IMR-90 (cell line): ENCODE measurements at regions not wholly inside any gene's neighbourhood (a gene's known extent, or its start where the extent isn't known, plus 50 kb on each side); places are given as distances from the start of the nearest gene placed in this dataset.

Source experiments
- ATAC-seq: fragments of 200-7000 bp; cut with Tn5 transposase; 2 replicates; pipeline ENCODE4 v1.9.1; 2020; ENCODE audit warnings: low read depth, mild to moderate bottlenecking, moderate library complexity
- BruUV-seq: library from RNA; stranded (reverse); fragments of 400-500 nt; replicated peaks from 2 replicates; lab custom pipeline; 2021; lab: Mats Ljungman, UMichigan
- CTCF ChIA-PET: fragments of 300-600 bp; formaldehyde crosslinking; extraction: SDS; loops from one replicate; lab custom pipeline; 2021; ENCODE audit warnings: antibody characterized with exemption; lab: Yijun Ruan, JAX
- POLR2A ChIA-PET: fragments of 300-600 bp; sonication (Branson Sonifier 250); formaldehyde crosslinking; loops from one replicate; lab custom pipeline; 2022; ENCODE audit warnings: antibody characterized with exemption; ENCODE audit not compliant: unreplicated experiment; lab: Charles Lee
- DNase-seq: peaks from one replicate; pipeline ENCODE4 v3.0.0; 2013
- H2AFZ ChIP-seq: replicated peaks from 2 replicates; pipeline ENCODE3; 2013; ENCODE audit warnings: low read length, mild to moderate bottlenecking; ENCODE audit not compliant: poor library complexity
- H2AK5ac ChIP-seq: 2 replicates; pipeline ENCODE4 v1.6.1; 2013; ENCODE audit warnings: low read depth, low read length, inconsistent platforms
- H2AK9ac ChIP-seq: replicated peaks from 2 replicates; pipeline ENCODE3; 2013; ENCODE audit warnings: mild to moderate bottlenecking, low read depth, low read length, moderate library complexity; ENCODE audit not compliant: poor library complexity
- H2BK120ac ChIP-seq: 2 replicates; pipeline ENCODE4 v1.6.1; 2013; ENCODE audit warnings: low read depth, low read length, inconsistent platforms
- H2BK15ac ChIP-seq: 3 replicates; pipeline ENCODE4 v1.6.1; 2013; ENCODE audit warnings: low read depth, low read length, inconsistent platforms
- H2BK20ac ChIP-seq: 2 replicates; pipeline ENCODE4 v1.6.1; 2013; ENCODE audit warnings: low read depth, mild to moderate bottlenecking, inconsistent platforms, low read length, moderate library complexity
- H2BK5ac ChIP-seq: 2 replicates; pipeline ENCODE4 v1.6.1; 2013; ENCODE audit warnings: mild to moderate bottlenecking, low read depth, low read length, inconsistent platforms; ENCODE audit not compliant: poor library complexity, severe bottlenecking
- H3K14ac ChIP-seq: replicated peaks from 2 replicates; pipeline ENCODE4 v1.6.1; 2013; ENCODE audit warnings: low read depth, low read length, inconsistent platforms
- H3K18ac ChIP-seq: 2 replicates; pipeline ENCODE4 v1.6.1; 2013; ENCODE audit warnings: low read depth, low read length, control low read depth
- H3K23ac ChIP-seq: 2 replicates; pipeline ENCODE4 v1.6.1; 2013; ENCODE audit warnings: low read depth, low read length, inconsistent platforms
- H3K27ac ChIP-seq: 2 replicates; pipeline ENCODE4 v1.5.1; 2013; ENCODE audit warnings: mild to moderate bottlenecking, control low read depth, low read length; ENCODE audit not compliant: insufficient read depth
- H3K27me3 ChIP-seq: 2 replicates; pipeline ENCODE4 v1.6.1; 2013; ENCODE audit warnings: low read length; ENCODE audit not compliant: control insufficient read depth, insufficient read depth
- H3K36me3 ChIP-seq: 2 replicates; pipeline ENCODE4 v1.6.1; 2013; ENCODE audit warnings: low read length, mixed read lengths; ENCODE audit not compliant: control insufficient read depth, insufficient read depth
- H3K4ac ChIP-seq: 2 replicates; pipeline ENCODE4 v1.6.1; 2013; ENCODE audit warnings: low read depth, low read length, inconsistent platforms
- H3K4me1 ChIP-seq: 2 replicates; pipeline ENCODE4 v1.6.1; 2013; ENCODE audit warnings: low read length, mixed read lengths; ENCODE audit not compliant: control insufficient read depth, insufficient read depth
- H3K4me2 ChIP-seq: 2 replicates; pipeline ENCODE4 v1.6.1; 2013; ENCODE audit warnings: low read depth, mild to moderate bottlenecking, control low read depth, low read length, moderate library complexity
- H3K4me3 ChIP-seq: 2 replicates; pipeline ENCODE4 v1.5.1; 2013; ENCODE audit warnings: low read depth, mild to moderate bottlenecking, control low read depth, low read length, moderate library complexity; ENCODE audit not compliant: insufficient read depth
- H3K56ac ChIP-seq: 2 replicates; pipeline ENCODE4 v1.6.1; 2013; ENCODE audit warnings: low read length, inconsistent platforms; ENCODE audit not compliant: insufficient read depth; ENCODE audit errors: extremely low read depth
- H3K79me1 ChIP-seq, 2 experiments: 2 replicates each; pipeline ENCODE4 v1.6.1; 2013; ENCODE audit warnings: low read length in 2 of 2, inconsistent platforms in 1 of 2, low read depth in 1 of 2
- H3K9ac ChIP-seq: 2 replicates; pipeline ENCODE4 v1.6.1; 2013; ENCODE audit warnings: low read depth, low read length, control low read depth
- H3K9me1 ChIP-seq: 2 replicates; pipeline ENCODE4 v1.6.1; 2013; ENCODE audit warnings: low read length, inconsistent platforms; ENCODE audit not compliant: insufficient read depth
- H3K9me3 ChIP-seq: 2 replicates; pipeline ENCODE4 v1.6.1; 2013; ENCODE audit warnings: low read length; ENCODE audit not compliant: control insufficient read depth, insufficient read depth
- H4K20me1 ChIP-seq: 2 replicates; pipeline ENCODE4 v1.6.1; 2013; ENCODE audit warnings: low read length, inconsistent platforms; ENCODE audit not compliant: insufficient read depth
- H4K5ac ChIP-seq: 2 replicates; pipeline ENCODE4 v1.6.1; 2013; ENCODE audit warnings: mild to moderate bottlenecking, low read depth, low read length, control low read depth
- H4K8ac ChIP-seq, 2 experiments: 2 replicates each; pipeline ENCODE4 v1.6.1; 2013; ENCODE audit warnings: low read depth in 2 of 2, low read length in 2 of 2, control low read depth in 1 of 2, inconsistent platforms in 1 of 2
- H4K91ac ChIP-seq: 2 replicates; pipeline ENCODE4 v1.6.1; 2013; ENCODE audit warnings: low read depth, low read length, inconsistent platforms; ENCODE audit not compliant: insufficient read depth
- BHLHE40 ChIP-seq: fragments of 150-350 bp; IDR thresholded peaks from 2 replicates; pipeline ENCODE4 v1.6.1; 2016; ENCODE audit warnings: mild to moderate bottlenecking, low read depth, low read length
- CEBPB ChIP-seq: IDR thresholded peaks from 2 replicates; pipeline ENCODE4 v1.6.1; 2012; ENCODE audit warnings: low read depth, low read length, improper control_type of control experiment
- CHD1 ChIP-seq: IDR thresholded peaks from 2 replicates; pipeline ENCODE4 v1.6.1; 2012; ENCODE audit warnings: low read depth, low read length, improper control_type of control experiment
- FOS ChIP-seq: fragments of 150-350 bp; IDR thresholded peaks from 2 replicates; pipeline ENCODE4 v1.6.1; 2016; ENCODE audit warnings: low read depth, low read length
- MAFK ChIP-seq: IDR thresholded peaks from 2 replicates; pipeline ENCODE4 v1.6.1; 2012; ENCODE audit warnings: low read depth, low read length, improper control_type of control experiment
- MAZ ChIP-seq: IDR thresholded peaks from 2 replicates; pipeline ENCODE4 v1.6.1; 2012; ENCODE audit warnings: low read depth, mild to moderate bottlenecking, low read length, improper control_type of control experiment, moderate library complexity, borderline replicate concordance
- MXI1 ChIP-seq: IDR thresholded peaks from 2 replicates; pipeline ENCODE4 v1.6.1; 2012; ENCODE audit warnings: low read depth, mild to moderate bottlenecking, low read length, moderate library complexity, borderline replicate concordance
- NFE2L2 ChIP-seq: fragments of 150-350 bp; IDR thresholded peaks from 2 replicates; pipeline ENCODE4 v1.6.1; 2016; ENCODE audit warnings: low read depth, mild to moderate bottlenecking, low read length
- POLR2A ChIP-seq: IDR thresholded peaks from 2 replicates; pipeline ENCODE4 v1.6.1; 2012; ENCODE audit warnings: mild to moderate bottlenecking, low read depth, low read length
- RAD21 ChIP-seq: IDR thresholded peaks from 2 replicates; pipeline ENCODE4 v1.6.1; 2012; ENCODE audit warnings: low read length, improper control_type of control experiment
- RCOR1 ChIP-seq: IDR thresholded peaks from 2 replicates; pipeline ENCODE4 v1.6.1; 2012; ENCODE audit warnings: mild to moderate bottlenecking, low read length, improper control_type of control experiment; ENCODE audit not compliant: insufficient replicate concordance
- SMC3 ChIP-seq: fragments of 150-350 bp; IDR thresholded peaks from 2 replicates; pipeline ENCODE4 v1.6.1; 2016; ENCODE audit warnings: low read depth, mild to moderate bottlenecking, antibody characterized with exemption, low read length, moderate library complexity
- WGBS, 2 experiments: methylation state at CpG; one replicate each; pipeline versions ENCODE4 v1.1.5 to v1.1.7; 2013; ENCODE audit warnings: missing lambda C conversion rate in 2 of 2; ENCODE audit not compliant: insufficient read length in 1 of 2; ENCODE audit errors: extremely low coverage in 2 of 2; 5-methylcytosine and 5-hydroxymethylcytosine counted together
- dilution Hi-C: fragments of 300-500 bp; cut with HindIII; formaldehyde crosslinking; loops from one replicate; pipeline ENCODE4 v1.14.3; 2018; ENCODE audit warnings: low sequenced_read_pairs; ENCODE audit not compliant: unreplicated experiment
- in situ Hi-C: fragments of 300-500 bp; cut with MboI; formaldehyde crosslinking; loops from 3 replicates; pipeline ENCODE4 v1.14.3; 2019; ENCODE audit warnings: low sequenced_read_pairs, inconsistent platforms, mixed read lengths
- intact Hi-C: fragments of 100-400 bp; cut with micrococcal nuclease; formaldehyde crosslinking; loops from 2 replicates; pipeline ENCODE4 v1.10.0; 2022
- TF ChIP-seq, protein P1 (sequence below): conservative IDR thresholded peaks from 2 replicates; pipeline ENCODE4 v1.5.1; 2012; ENCODE audit warnings: mild to moderate bottlenecking, low read depth, low read length, improper control_type of control experiment
- TF ChIP-seq, protein P2 (sequence below): fragments of 150-350 bp; IDR thresholded peaks from 2 replicates; pipeline ENCODE4 v1.6.1; 2016; ENCODE audit warnings: low read depth, mild to moderate bottlenecking, low read length, moderate library complexity, borderline replicate concordance
- TF ChIP-seq, protein P3 (sequence below): fragments of 150-350 bp; IDR thresholded peaks from 2 replicates; pipeline ENCODE4 v1.6.1; 2017; ENCODE audit warnings: mild to moderate bottlenecking, antibody characterized with exemption, low read length, low read depth

DNA sequence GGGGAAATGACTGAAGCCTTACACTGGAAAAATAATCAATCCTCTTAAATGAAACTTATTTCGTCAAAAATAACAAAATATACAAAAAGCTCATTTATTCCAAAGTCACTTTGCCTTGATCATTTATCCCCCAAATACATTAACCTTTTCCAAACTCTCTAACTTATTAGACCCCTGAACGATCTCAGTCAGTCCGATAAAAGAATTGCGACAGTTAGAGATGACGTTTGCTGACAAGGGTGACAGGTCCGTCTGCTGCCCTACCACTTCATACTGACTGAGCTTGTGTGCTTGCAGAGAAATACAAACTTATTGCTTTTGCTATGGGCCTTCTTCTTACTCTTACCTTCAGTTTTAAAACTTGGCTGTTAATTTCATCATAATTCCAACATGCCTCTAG lies 169.7 kb downstream of the ZDHHC21 start:
- Histone ChIP-seq H3K27ac (no peak overlapping the region), H3K36me3 (no peaks in the 10 kb centered on the region), H3K4ac (no peak overlapping the region), H4K91ac (no peak overlapping the region), H3K79me1 (no peaks in the 10 kb centered on the region), H3K18ac (no peak overlapping the region), H3K14ac (no peak overlapping the region), H2BK20ac (no peak overlapping the region), H4K5ac (no peak overlapping the region), H2BK15ac (no peak overlapping the region), H3K4me1 (no peaks in the 10 kb centered on the region), H3K56ac (no peak overlapping the region), H3K27me3 (no peaks in the 10 kb centered on the region; the same call in 1 of the 2 replicates), H3K4me2 (no peak overlapping the region), H4K8ac (no peak overlapping the region), H3K9me1 (no peaks in the 10 kb centered on the region), H3K23ac (no peak overlapping the region), H4K20me1 (no peaks in the 10 kb centered on the region), H2AK9ac (no peak overlapping the region), H3K9me3 (no peaks in the 10 kb centered on the region), H2BK5ac (no peak overlapping the region), H3K4me3 (no peak overlapping the region), H3K9ac (no peak overlapping the region), H2AFZ (no peak overlapping the region), H2BK120ac (no peak overlapping the region), H2AK5ac (no peak overlapping the region)
- in situ Hi-C loops, result no loop called here
- WGBS, 2 experiments, result 60% methylated on average over 1 of the region's 6 CpGs; no CpG with 5 or more reads in 1 of the 2 experiments
- dilution Hi-C loops, result no loop called here
- DNase-seq (no peak), ATAC-seq (no peak)
- ChIA-PET CTCF (no interaction called here), POLR2A (no interaction called here)
- BruUV-seq, result no TSS peak
- no peak for TF ChIP-seq RAD21
- no peak for TF ChIP-seq MXI1
- TF ChIP-seq BHLHE40, result no peak
- no peak for TF ChIP-seq SMC3
- no peak for TF ChIP-seq POLR2A
- TF ChIP-seq, protein P1, sequence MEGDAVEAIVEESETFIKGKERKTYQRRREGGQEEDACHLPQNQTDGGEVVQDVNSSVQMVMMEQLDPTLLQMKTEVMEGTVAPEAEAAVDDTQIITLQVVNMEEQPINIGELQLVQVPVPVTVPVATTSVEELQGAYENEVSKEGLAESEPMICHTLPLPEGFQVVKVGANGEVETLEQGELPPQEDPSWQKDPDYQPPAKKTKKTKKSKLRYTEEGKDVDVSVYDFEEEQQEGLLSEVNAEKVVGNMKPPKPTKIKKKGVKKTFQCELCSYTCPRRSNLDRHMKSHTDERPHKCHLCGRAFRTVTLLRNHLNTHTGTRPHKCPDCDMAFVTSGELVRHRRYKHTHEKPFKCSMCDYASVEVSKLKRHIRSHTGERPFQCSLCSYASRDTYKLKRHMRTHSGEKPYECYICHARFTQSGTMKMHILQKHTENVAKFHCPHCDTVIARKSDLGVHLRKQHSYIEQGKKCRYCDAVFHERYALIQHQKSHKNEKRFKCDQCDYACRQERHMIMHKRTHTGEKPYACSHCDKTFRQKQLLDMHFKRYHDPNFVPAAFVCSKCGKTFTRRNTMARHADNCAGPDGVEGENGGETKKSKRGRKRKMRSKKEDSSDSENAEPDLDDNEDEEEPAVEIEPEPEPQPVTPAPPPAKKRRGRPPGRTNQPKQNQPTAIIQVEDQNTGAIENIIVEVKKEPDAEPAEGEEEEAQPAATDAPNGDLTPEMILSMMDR, result no peak
- no peak for TF ChIP-seq RCOR1
- TF ChIP-seq MAZ, result no peak
- no peak for TF ChIP-seq CHD1
- TF ChIP-seq, protein P2, sequence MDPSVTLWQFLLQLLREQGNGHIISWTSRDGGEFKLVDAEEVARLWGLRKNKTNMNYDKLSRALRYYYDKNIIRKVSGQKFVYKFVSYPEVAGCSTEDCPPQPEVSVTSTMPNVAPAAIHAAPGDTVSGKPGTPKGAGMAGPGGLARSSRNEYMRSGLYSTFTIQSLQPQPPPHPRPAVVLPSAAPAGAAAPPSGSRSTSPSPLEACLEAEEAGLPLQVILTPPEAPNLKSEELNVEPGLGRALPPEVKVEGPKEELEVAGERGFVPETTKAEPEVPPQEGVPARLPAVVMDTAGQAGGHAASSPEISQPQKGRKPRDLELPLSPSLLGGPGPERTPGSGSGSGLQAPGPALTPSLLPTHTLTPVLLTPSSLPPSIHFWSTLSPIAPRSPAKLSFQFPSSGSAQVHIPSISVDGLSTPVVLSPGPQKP, result no peak
- TF ChIP-seq CEBPB, result no peak
- no peak for TF ChIP-seq FOS
- no peak for TF ChIP-seq MAFK
- TF ChIP-seq NFE2L2, result no peak
- TF ChIP-seq, protein P3, sequence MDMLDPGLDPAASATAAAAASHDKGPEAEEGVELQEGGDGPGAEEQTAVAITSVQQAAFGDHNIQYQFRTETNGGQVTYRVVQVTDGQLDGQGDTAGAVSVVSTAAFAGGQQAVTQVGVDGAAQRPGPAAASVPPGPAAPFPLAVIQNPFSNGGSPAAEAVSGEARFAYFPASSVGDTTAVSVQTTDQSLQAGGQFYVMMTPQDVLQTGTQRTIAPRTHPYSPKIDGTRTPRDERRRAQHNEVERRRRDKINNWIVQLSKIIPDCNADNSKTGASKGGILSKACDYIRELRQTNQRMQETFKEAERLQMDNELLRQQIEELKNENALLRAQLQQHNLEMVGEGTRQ, result no peak
- intact Hi-C loops, result no loop called here
